ENCODE measurements at regions not wholly inside any gene's neighbourhood (a gene's known extent, or its start where the extent isn't known, plus 50 kb on each side); places are given as distances from the start of the nearest gene placed in this dataset.

GRCh38 chr2:217698691-217699090 lies 304.1 kb downstream of the TNS1 start:
- H3K27me3 Mint-ChIP-seq: peaks cover 9% of the 10 kb centered on the region
- no peak for DNase-seq (ENCODE audit: low spot score in 2 of 2)
- H3K4me3 Mint-ChIP-seq: no peak overlapping the region
- no peak for ATAC-seq (replicated peaks; ENCODE audit: extremely low read depth, poor library complexity, severe bottlenecking)
- H3K4me1 Mint-ChIP-seq: no peaks in the 10 kb centered on the region
- no peaks in the 10 kb centered on the region for H3K9me3 Mint-ChIP-seq
- H3K27ac Mint-ChIP-seq (ENCODE audit: low read depth): no peak overlapping the region
- H3K36me3 Mint-ChIP-seq (ENCODE audit: insufficient read depth): no peaks in the 10 kb centered on the region

- no peak for ATAC-seq (replicated peaks; ENCODE audit: extremely low read depth, poor library complexity, severe bottlenecking)
- H3K27me3 Mint-ChIP-seq: peaks cover 9% of the 10 kb centered on the region
These were observed 307.7 kb downstream of the TNS1 start for GRCh38 chr2:217695033-217695520.

GRCh38 chr2:217694291-217694690 lies 308.5 kb downstream of the TNS1 start:
- DNase-seq (ENCODE audit: low spot score in 2 of 2): no peak
- Mint-ChIP-seq H3K9me3 (no peaks in the 10 kb centered on the region), H3K36me3 (ENCODE audit: insufficient read depth) (no peaks in the 10 kb centered on the region), H3K4me3 (no peak overlapping the region), H3K27ac (ENCODE audit: low read depth) (no peak overlapping the region), H3K27me3 (peaks cover 5% of the 10 kb centered on the region), H3K4me1 (no peaks in the 10 kb centered on the region)
- no peak for ATAC-seq (replicated peaks; ENCODE audit: extremely low read depth, poor library complexity, severe bottlenecking)

More at GRCh38 chr2:217695033-217695520, 307.7 kb downstream of the TNS1 start:
- Mint-ChIP-seq H3K36me3 (ENCODE audit: insufficient read depth) (no peaks in the 10 kb centered on the region), H3K4me3 (no peak overlapping the region), H3K27ac (ENCODE audit: low read depth) (no peak overlapping the region), H3K9me3 (no peaks in the 10 kb centered on the region), H3K4me1 (no peaks in the 10 kb centered on the region)
- DNase-seq (ENCODE audit: low spot score in 2 of 2): no peak

GRCh38 chr2:217693363-217693762 lies 309.4 kb downstream of the TNS1 start:
- no peaks in the 10 kb centered on the region for H3K27me3 Mint-ChIP-seq
- H3K27ac Mint-ChIP-seq (ENCODE audit: low read depth): no peak overlapping the region
- H3K36me3 Mint-ChIP-seq (ENCODE audit: insufficient read depth): no peaks in the 10 kb centered on the region
- no peaks in the 10 kb centered on the region for H3K4me1 Mint-ChIP-seq
- H3K4me3 Mint-ChIP-seq: no peak overlapping the region
- H3K9me3 Mint-ChIP-seq: no peaks in the 10 kb centered on the region
- DNase-seq (ENCODE audit: low spot score in 2 of 2) (no peak), ATAC-seq (replicated peaks; ENCODE audit: extremely low read depth, poor library complexity, severe bottlenecking) (no peak)

GRCh38 chr2:217691920-217692666 lies 310.7 kb downstream of the TNS1 start:
- no peaks in the 10 kb centered on the region for H3K36me3 Mint-ChIP-seq (ENCODE audit: insufficient read depth)
- ATAC-seq (replicated peaks; ENCODE audit: extremely low read depth, poor library complexity, severe bottlenecking) (no peak), DNase-seq (ENCODE audit: low spot score in 2 of 2) (no peak)
- no peaks in the 10 kb centered on the region for H3K4me1 Mint-ChIP-seq
- no peak overlapping the region for H3K4me3 Mint-ChIP-seq
- no peaks in the 10 kb centered on the region for H3K27me3 Mint-ChIP-seq
- no peaks in the 10 kb centered on the region for H3K9me3 Mint-ChIP-seq
- H3K27ac Mint-ChIP-seq (ENCODE audit: low read depth): no peak overlapping the region

GRCh38 chr2:217691516-217691915 lies 311.3 kb downstream of the TNS1 start:
- ATAC-seq (replicated peaks; ENCODE audit: extremely low read depth, poor library complexity, severe bottlenecking) (no peak), DNase-seq (ENCODE audit: low spot score in 2 of 2) (no peak)
- H3K4me1 Mint-ChIP-seq: no peaks in the 10 kb centered on the region
- H3K4me3 Mint-ChIP-seq: no peak overlapping the region
- no peak overlapping the region for H3K27ac Mint-ChIP-seq (ENCODE audit: low read depth)
- H3K9me3 Mint-ChIP-seq: no peaks in the 10 kb centered on the region
- no peaks in the 10 kb centered on the region for H3K36me3 Mint-ChIP-seq (ENCODE audit: insufficient read depth)
- H3K27me3 Mint-ChIP-seq: no peaks in the 10 kb centered on the region

GRCh38 chr2:217689053-217689452 lies 313.7 kb downstream of the TNS1 start:
- no peak overlapping the region for H3K27ac Mint-ChIP-seq (ENCODE audit: low read depth)
- no peak for DNase-seq (ENCODE audit: low spot score in 2 of 2)

GRCh38 chr2:217688494-217688893 lies 314.3 kb downstream of the TNS1 start:
- no peaks in the 10 kb centered on the region for H3K27me3 Mint-ChIP-seq
- no peak for ATAC-seq (replicated peaks; ENCODE audit: extremely low read depth, poor library complexity, severe bottlenecking)
- H3K4me3 Mint-ChIP-seq: no peak overlapping the region
- DNase-seq (ENCODE audit: low spot score in 2 of 2): no peak
- H3K27ac Mint-ChIP-seq (ENCODE audit: low read depth): no peak overlapping the region
- no peaks in the 10 kb centered on the region for H3K4me1 Mint-ChIP-seq
- H3K9me3 Mint-ChIP-seq: no peaks in the 10 kb centered on the region
- no peaks in the 10 kb centered on the region for H3K36me3 Mint-ChIP-seq (ENCODE audit: insufficient read depth)

More at GRCh38 chr2:217689053-217689452, 313.7 kb downstream of the TNS1 start:
- Mint-ChIP-seq H3K4me1 (no peaks in the 10 kb centered on the region), H3K4me3 (no peak overlapping the region), H3K36me3 (ENCODE audit: insufficient read depth) (no peaks in the 10 kb centered on the region), H3K27me3 (no peaks in the 10 kb centered on the region), H3K9me3 (no peaks in the 10 kb centered on the region)
- no peak for ATAC-seq (replicated peaks; ENCODE audit: extremely low read depth, poor library complexity, severe bottlenecking)

GRCh38 chr2:217687771-217688170 lies 315.0 kb downstream of the TNS1 start:
- Mint-ChIP-seq H3K9me3 (no peaks in the 10 kb centered on the region), H3K27me3 (no peaks in the 10 kb centered on the region), H3K27ac (ENCODE audit: low read depth) (no peak overlapping the region), H3K4me3 (no peak overlapping the region), H3K36me3 (ENCODE audit: insufficient read depth) (no peaks in the 10 kb centered on the region), H3K4me1 (no peaks in the 10 kb centered on the region)
- DNase-seq (ENCODE audit: low spot score in 2 of 2) (no peak), ATAC-seq (replicated peaks; ENCODE audit: extremely low read depth, poor library complexity, severe bottlenecking) (no peak)

GRCh38 chr2:217685255-217685605 lies 317.6 kb downstream of the TNS1 start:
- Mint-ChIP-seq H3K27me3 (no peaks in the 10 kb centered on the region), H3K36me3 (ENCODE audit: insufficient read depth) (no peaks in the 10 kb centered on the region), H3K9me3 (no peaks in the 10 kb centered on the region), H3K27ac (ENCODE audit: low read depth) (no peak overlapping the region), H3K4me1 (no peaks in the 10 kb centered on the region), H3K4me3 (no peak overlapping the region)
- DNase-seq (ENCODE audit: low spot score in 2 of 2): no peak
- no peak for ATAC-seq (replicated peaks; ENCODE audit: extremely low read depth, poor library complexity, severe bottlenecking)

GRCh38 chr2:217684431-217685254 lies 318.2 kb downstream of the TNS1 start:
- no peak for DNase-seq (ENCODE audit: low spot score in 2 of 2)
- Mint-ChIP-seq H3K9me3 (no peaks in the 10 kb centered on the region), H3K36me3 (ENCODE audit: insufficient read depth) (no peaks in the 10 kb centered on the region), H3K27me3 (peaks cover under 1% of the 10 kb centered on the region), H3K27ac (ENCODE audit: low read depth) (no peak overlapping the region), H3K4me1 (no peaks in the 10 kb centered on the region), H3K4me3 (no peak overlapping the region)
- ATAC-seq (replicated peaks; ENCODE audit: extremely low read depth, poor library complexity, severe bottlenecking): no peak

GRCh38 chr2:217683106-217683870 lies 319.5 kb downstream of the TNS1 start:
- Mint-ChIP-seq H3K36me3 (ENCODE audit: insufficient read depth) (no peaks in the 10 kb centered on the region), H3K27me3 (peaks cover 8% of the 10 kb centered on the region), H3K9me3 (no peaks in the 10 kb centered on the region), H3K27ac (ENCODE audit: low read depth) (no peak overlapping the region), H3K4me1 (no peaks in the 10 kb centered on the region), H3K4me3 (no peak overlapping the region)
- DNase-seq (ENCODE audit: low spot score in 2 of 2) (no peak), ATAC-seq (replicated peaks; ENCODE audit: extremely low read depth, poor library complexity, severe bottlenecking) (no peak)
